ENCODE measurements at regions not wholly inside any gene's neighbourhood (a gene's known extent, or its start where the extent isn't known, plus 50 kb on each side); places are given as distances from the start of the nearest gene placed in this dataset.

- Histone ChIP-seq H3K36me3 (no peaks in the 10 kb centered on the region), H3K9me3 (no peaks in the 10 kb centered on the region), H3K27ac (no peak overlapping the region), H3K4me3 (ENCODE audit: low read depth in 1 of 2, low read length in 1 of 2) (no peak overlapping the region), H3K27me3 (no peaks in the 10 kb centered on the region), H3K4me1 (ENCODE audit: control insufficient read depth in 1 of 2, insufficient read depth in 1 of 2, low read depth in 1 of 2, low read length in 1 of 2) (no peaks in the 10 kb centered on the region)
- TF ChIP-seq, protein P1, sequence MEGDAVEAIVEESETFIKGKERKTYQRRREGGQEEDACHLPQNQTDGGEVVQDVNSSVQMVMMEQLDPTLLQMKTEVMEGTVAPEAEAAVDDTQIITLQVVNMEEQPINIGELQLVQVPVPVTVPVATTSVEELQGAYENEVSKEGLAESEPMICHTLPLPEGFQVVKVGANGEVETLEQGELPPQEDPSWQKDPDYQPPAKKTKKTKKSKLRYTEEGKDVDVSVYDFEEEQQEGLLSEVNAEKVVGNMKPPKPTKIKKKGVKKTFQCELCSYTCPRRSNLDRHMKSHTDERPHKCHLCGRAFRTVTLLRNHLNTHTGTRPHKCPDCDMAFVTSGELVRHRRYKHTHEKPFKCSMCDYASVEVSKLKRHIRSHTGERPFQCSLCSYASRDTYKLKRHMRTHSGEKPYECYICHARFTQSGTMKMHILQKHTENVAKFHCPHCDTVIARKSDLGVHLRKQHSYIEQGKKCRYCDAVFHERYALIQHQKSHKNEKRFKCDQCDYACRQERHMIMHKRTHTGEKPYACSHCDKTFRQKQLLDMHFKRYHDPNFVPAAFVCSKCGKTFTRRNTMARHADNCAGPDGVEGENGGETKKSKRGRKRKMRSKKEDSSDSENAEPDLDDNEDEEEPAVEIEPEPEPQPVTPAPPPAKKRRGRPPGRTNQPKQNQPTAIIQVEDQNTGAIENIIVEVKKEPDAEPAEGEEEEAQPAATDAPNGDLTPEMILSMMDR (IDR thresholded peaks at IDR 0.05): no peak
Observed at GRCh38 chr10:43708262-43708661, 59.6 kb upstream of the ZNF32 start.

DNA sequence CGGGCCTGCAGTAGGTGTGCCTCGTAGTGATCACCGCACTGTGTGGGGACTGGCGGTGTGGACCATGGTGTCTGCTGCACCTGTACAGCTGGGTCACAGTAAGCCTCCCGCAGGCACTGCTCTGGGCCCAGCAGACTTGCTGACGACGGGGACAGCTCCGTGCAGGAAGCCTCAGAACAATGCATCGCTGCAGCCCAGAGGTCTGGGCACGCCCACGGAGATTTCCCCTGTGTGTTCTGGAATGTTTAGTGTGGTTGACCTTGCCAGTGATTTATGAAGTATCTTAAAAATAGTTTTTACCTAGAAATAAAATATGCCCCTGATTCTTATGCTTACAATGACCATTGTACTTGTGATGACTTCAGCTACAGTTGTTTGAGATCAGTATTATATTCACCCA is 59.1 kb upstream of the ZNF32 start:
- TF ChIP-seq, protein P1 (IDR thresholded peaks at IDR 0.05): no peak
- no peaks in the 10 kb centered on the region for H3K27me3 ChIP-seq
- no peaks in the 10 kb centered on the region for H3K36me3 ChIP-seq
- no peak overlapping the region for H3K27ac ChIP-seq
- no peak overlapping the region for H3K4me3 ChIP-seq (ENCODE audit: low read depth in 1 of 2, low read length in 1 of 2)
- H3K9me3 ChIP-seq: no peaks in the 10 kb centered on the region
- no peaks in the 10 kb centered on the region for H3K4me1 ChIP-seq (ENCODE audit: control insufficient read depth in 1 of 2, insufficient read depth in 1 of 2, low read depth in 1 of 2, low read length in 1 of 2)

GRCh38 chr10:43706166-43706565 is 57.5 kb upstream of the ZNF32 start:
- no peaks in the 10 kb centered on the region for H3K9me3 ChIP-seq
- no peaks in the 10 kb centered on the region for H3K27me3 ChIP-seq
- TF ChIP-seq, protein P1 (IDR thresholded peaks at IDR 0.05): no peak
- H3K36me3 ChIP-seq: no peaks in the 10 kb centered on the region
- no peak overlapping the region for H3K4me3 ChIP-seq (ENCODE audit: low read depth in 1 of 2, low read length in 1 of 2)
- H3K4me1 ChIP-seq (ENCODE audit: control insufficient read depth in 1 of 2, insufficient read depth in 1 of 2, low read depth in 1 of 2, low read length in 1 of 2): no peaks in the 10 kb centered on the region
- no peak overlapping the region for H3K27ac ChIP-seq

GRCh38 chr10:43703286-43703685 is 54.6 kb upstream of the ZNF32 start:
- no peak overlapping the region for H3K4me3 ChIP-seq (ENCODE audit: low read depth in 1 of 2, low read length in 1 of 2)
- H3K27ac ChIP-seq: no peak overlapping the region
- H3K27me3 ChIP-seq: no peaks in the 10 kb centered on the region
- no peaks in the 10 kb centered on the region for H3K9me3 ChIP-seq
- no peaks in the 10 kb centered on the region for H3K4me1 ChIP-seq (ENCODE audit: control insufficient read depth in 1 of 2, insufficient read depth in 1 of 2, low read depth in 1 of 2, low read length in 1 of 2)
- TF ChIP-seq, protein P1 (IDR thresholded peaks at IDR 0.05): no peak
- H3K36me3 ChIP-seq: no peaks in the 10 kb centered on the region

DNA sequence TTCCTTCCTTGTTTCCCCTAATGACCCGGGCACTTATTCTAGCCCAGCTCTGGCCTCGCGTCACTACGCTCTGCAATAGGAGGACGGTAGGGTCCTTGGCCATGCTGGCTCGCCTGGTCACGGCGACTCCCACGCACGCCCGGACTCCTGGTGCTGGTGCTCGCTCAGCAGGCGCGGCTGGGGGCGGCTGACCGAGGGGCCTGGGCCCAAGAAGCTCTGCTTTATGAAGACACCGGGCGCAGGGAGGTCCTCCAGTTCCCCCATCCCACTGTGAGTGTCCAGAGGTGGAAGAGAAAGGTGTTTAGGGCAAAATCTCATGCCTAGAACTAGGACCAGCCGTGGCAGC is 54.2 kb upstream of the ZNF32 start:
- TF ChIP-seq, protein P1 (IDR thresholded peaks at IDR 0.05): no peak
- Histone ChIP-seq H3K27me3 (no peaks in the 10 kb centered on the region), H3K4me1 (ENCODE audit: control insufficient read depth in 1 of 2, insufficient read depth in 1 of 2, low read depth in 1 of 2, low read length in 1 of 2) (no peaks in the 10 kb centered on the region), H3K27ac (no peak overlapping the region), H3K36me3 (no peaks in the 10 kb centered on the region), H3K4me3 (ENCODE audit: low read depth in 1 of 2, low read length in 1 of 2) (no peak overlapping the region), H3K9me3 (no peaks in the 10 kb centered on the region)
